GM20000 (cell line): ENCODE measurements at regions not wholly inside any gene's neighbourhood (a gene's known extent, or its start where the extent isn't known, plus 50 kb on each side); places are given as distances from the start of the nearest gene placed in this dataset.

Experiments used
- DNase-seq: peaks from one replicate; pipeline ENCODE4 v3.0.0; 2012; ENCODE audit warnings: low spot score
- TF ChIP-seq, protein P1 (sequence below): IDR thresholded peaks from 2 replicates; pipeline ENCODE4 v1.5.1; 2012; ENCODE audit warnings: mild to moderate bottlenecking, control low read depth; ENCODE audit errors: extremely low read depth, missing control alignments

GRCh38 chr18:8951491-8951890, 151.0 kb upstream of the NDUFV2 start:
- DNase-seq, result no peak
- TF ChIP-seq, protein P1, sequence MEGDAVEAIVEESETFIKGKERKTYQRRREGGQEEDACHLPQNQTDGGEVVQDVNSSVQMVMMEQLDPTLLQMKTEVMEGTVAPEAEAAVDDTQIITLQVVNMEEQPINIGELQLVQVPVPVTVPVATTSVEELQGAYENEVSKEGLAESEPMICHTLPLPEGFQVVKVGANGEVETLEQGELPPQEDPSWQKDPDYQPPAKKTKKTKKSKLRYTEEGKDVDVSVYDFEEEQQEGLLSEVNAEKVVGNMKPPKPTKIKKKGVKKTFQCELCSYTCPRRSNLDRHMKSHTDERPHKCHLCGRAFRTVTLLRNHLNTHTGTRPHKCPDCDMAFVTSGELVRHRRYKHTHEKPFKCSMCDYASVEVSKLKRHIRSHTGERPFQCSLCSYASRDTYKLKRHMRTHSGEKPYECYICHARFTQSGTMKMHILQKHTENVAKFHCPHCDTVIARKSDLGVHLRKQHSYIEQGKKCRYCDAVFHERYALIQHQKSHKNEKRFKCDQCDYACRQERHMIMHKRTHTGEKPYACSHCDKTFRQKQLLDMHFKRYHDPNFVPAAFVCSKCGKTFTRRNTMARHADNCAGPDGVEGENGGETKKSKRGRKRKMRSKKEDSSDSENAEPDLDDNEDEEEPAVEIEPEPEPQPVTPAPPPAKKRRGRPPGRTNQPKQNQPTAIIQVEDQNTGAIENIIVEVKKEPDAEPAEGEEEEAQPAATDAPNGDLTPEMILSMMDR, result no peak

DNA sequence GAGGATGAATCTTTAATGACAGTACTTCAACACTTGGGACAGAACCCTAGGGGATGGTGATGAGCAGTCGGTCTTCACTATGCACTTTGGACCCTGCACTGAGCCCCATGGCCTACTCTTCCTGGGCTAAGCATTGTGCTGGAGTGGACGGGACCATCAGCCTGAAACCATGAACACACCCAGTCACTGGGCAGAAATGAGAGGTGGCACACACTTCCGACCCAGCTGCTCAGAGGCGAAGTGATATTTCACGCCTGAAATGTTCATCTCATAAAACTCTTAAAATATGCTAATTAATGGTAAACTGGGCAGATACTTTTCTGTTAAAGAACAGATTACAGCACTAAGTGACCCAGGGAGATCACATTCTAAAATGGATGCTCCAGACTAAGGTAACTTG, 150.3 kb upstream of the NDUFV2 start:
- TF ChIP-seq, protein P1, result no peak
- no peak for DNase-seq

DNA sequence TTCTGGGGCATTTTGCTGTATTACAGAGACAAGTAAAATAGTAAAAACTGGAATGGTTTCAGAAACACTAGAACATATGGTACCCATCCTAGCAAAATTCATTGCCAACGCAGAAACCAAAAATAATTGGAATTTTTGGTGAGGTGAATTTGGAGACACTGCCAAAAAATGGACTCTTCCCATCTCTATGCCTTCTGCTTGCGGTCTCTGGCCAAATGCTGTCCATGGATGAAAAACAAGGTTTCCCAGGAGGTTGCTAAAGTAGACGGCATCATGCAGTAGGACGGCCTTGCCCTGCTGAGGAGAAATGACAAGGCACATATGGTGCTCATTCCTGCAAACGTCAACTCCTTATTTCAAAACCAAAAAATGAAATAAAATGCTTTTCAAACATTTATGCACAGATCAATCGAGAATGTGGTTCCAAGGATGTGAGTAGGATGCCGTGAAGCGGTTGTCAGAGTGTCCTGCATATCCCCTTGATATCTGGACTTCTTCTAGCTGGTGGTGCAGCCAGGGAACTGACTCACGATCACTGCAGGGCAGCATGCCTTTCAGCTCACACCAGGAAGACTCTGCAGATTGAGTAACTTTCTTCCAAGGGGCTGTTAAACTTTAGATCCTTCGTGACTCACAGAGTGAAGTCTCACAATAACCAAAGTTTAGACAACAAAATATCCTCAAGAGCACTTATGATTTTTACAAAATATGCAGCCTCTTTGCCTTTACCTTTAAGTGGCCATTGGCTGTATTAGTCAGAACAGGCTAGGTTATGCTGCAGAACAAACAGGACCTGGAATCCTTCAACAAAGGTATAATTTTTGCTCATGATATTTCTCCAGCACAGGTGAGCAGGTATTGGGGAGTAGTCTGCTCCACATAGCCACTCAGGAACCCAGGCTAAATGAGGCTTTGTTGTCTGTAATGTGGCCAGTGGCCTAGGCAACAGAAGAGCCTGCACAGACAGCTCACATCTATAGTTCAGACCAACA, 149.4 kb upstream of the NDUFV2 start:
- TF ChIP-seq, protein P1, result no peak
- no peak for DNase-seq

DNA sequence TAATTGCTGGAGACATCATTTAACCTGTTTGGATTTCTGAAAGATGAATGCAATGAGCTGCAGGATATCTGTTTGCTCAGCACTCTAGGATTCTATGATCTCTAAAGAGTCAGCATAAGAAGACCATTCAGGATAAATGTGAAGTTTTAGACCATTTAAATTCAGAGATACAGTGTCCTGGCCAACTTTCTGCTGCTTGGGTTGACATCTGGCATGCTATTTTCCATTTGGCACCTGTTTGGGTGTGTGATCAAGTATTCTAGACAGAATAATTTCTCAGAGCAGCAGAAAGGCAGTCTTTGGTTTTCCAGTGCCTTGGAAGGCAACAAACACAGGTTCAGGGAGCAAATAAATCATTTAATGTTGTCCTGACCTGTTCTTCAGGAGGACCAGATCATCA, 144.8 kb upstream of the NDUFV2 start:
- TF ChIP-seq, protein P1, result no peak
- no peak for DNase-seq

DNA sequence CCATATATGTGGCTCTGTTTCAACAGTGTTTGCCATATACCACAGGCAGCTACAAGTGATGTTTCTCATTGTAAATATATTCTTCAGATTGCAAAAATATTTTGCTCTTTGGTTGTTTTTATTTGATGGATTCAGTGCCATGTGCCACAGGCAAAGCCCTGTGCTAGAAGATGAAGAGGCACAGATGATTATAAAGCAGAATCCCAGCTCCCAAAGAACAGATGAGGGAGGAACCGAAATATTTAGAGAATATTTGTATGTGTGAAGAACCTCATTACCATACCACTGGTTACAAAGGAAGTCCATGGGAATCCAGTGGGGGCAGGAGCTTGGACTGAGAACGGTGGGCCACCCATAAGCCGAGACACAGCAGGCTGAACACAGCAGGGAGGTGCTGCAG, 143.8 kb upstream of the NDUFV2 start:
- TF ChIP-seq, protein P1, result no peak
- DNase-seq, result no peak

DNA sequence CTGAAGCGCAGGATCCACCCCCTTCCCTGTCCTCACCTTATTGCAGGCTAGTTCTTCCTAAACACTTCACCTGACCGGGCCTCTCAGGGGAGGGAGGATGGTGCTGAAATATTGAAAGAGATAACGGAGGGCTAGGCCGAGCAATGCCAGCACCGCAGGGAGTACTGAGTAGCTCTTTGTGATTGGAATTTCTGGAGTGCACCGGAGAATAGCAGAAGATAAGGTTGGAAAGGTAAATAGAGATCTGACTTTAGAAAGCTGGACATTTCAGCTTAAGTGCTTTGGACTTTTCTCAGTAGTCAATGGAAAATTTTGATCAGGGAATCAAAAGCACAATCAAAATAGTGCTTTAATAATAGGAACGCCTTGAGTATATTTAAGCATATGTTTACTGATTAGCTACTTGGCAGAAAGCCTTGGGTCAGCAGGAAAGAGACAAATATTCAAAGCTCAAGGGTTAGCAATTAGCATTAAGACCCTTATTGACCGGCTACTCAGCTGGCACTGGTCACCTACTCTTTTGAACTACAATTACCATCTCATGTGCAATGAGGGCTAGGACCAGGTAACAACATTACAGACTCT, 142.9 kb upstream of the NDUFV2 start:
- TF ChIP-seq, protein P1, result no peak

More for the DNA sequence above, 142.9 kb upstream of the NDUFV2 start:
- DNase-seq, result no peak
